ENCODE measurements at regions not wholly inside any gene's neighbourhood (a gene's known extent, or its start where the extent isn't known, plus 50 kb on each side); places are given as distances from the start of the nearest gene placed in this dataset.

DNA sequence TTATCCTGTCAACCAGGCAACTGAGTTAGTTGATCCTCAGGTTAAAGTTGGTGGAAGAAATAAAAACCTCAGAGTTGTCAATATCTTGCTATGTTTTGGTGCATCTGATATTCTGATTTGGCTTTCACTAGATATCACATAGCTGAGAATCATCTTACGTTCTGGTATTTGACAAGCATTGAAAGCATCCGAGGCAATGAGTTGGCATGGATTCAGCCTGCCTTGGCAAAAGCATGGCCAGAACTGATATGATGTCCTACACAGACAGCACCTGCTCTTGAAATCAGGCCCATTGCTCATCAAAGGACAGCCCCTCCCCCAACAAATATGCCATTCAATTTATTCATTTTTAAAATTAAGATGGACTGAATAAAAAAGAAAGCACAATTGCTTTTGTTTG, 320.7 kb upstream of the ATP2B1 start:
- TF ChIP-seq, protein P1, sequence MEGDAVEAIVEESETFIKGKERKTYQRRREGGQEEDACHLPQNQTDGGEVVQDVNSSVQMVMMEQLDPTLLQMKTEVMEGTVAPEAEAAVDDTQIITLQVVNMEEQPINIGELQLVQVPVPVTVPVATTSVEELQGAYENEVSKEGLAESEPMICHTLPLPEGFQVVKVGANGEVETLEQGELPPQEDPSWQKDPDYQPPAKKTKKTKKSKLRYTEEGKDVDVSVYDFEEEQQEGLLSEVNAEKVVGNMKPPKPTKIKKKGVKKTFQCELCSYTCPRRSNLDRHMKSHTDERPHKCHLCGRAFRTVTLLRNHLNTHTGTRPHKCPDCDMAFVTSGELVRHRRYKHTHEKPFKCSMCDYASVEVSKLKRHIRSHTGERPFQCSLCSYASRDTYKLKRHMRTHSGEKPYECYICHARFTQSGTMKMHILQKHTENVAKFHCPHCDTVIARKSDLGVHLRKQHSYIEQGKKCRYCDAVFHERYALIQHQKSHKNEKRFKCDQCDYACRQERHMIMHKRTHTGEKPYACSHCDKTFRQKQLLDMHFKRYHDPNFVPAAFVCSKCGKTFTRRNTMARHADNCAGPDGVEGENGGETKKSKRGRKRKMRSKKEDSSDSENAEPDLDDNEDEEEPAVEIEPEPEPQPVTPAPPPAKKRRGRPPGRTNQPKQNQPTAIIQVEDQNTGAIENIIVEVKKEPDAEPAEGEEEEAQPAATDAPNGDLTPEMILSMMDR (IDR thresholded peaks at IDR 0.05): no peak
- no peak for TF ChIP-seq POLR2A (IDR thresholded peaks at IDR 0.05)

Data from heart left ventricle (tissue), 13 donors.